Adrenal gland (tissue), 9 donors: ENCODE measurements at regions not wholly inside any gene's neighbourhood (a gene's known extent, or its start where the extent isn't known, plus 50 kb on each side); places are given as distances from the start of the nearest gene placed in this dataset.

Source experiments
- DNase-seq, 7 donors: peaks; one replicate each; pipeline ENCODE4 v3.0.0-alpha.2; 2019 to 2020
- H3K27ac ChIP-seq, 5 donors: fragments of 200-600 bp; sonication (generic) in 4 of 5; 1 replicate in 3 of 5; 2 replicates in 2 of 5; pipeline versions ENCODE4 v1.5.1 to v1.8.0; 2016 to 2020; ENCODE audit warnings: mild to moderate bottlenecking in 1 of 5
- H3K27me3 ChIP-seq: fragments of 200-600 bp; 2 replicates; pipeline ENCODE4 v1.8.0; 2021
- H3K36me3 ChIP-seq, 2 donors: fragments of 200-600 bp; replicated peaks in 1 of 2; 1 replicate in 1 of 2; 2 replicates in 1 of 2; pipeline versions ENCODE4 v1.5.1 to v1.8.0; 2018 to 2022
- H3K4me1 ChIP-seq, 2 donors: fragments of 200-600 bp; replicated peaks in 1 of 2; 1 replicate in 1 of 2; 2 replicates in 1 of 2; pipeline versions ENCODE4 v1.5.1 to v1.8.0; 2018 to 2021
- H3K4me3 ChIP-seq, 4 donors: fragments of 200-600 bp; sonication (generic) in 3 of 4; one replicate each; pipeline ENCODE4 v1.5.1; 2016 to 2018
- H3K9me3 ChIP-seq, 3 donors: fragments of 200-600 bp; sonication (generic) in 1 of 3; replicated peaks in 1 of 3; 1 replicate in 2 of 3; 2 replicates in 1 of 3; pipeline versions ENCODE4 v1.5.1 to v1.8.0; 2016 to 2021
- CTCF ChIP-seq, 6 experiments: fragments of 450-650 bp in 4 of 6; fragments of 200-600 bp in 2 of 6; sonication (generic) in 1 of 6; IDR thresholded peaks; 1 replicate in 5 of 6; 2 replicates in 1 of 6; pipeline versions ENCODE4 v1.5.1 to v1.8.0; 2016 to 2021; ENCODE audit warnings: antibody characterized with exemption in 6 of 6, mild to moderate bottlenecking in 2 of 6, moderate library complexity in 1 of 6
- POLR2A ChIP-seq, 2 donors: fragments of 450-650 bp; IDR thresholded peaks; one replicate each; pipeline ENCODE4 v1.6.1; 2017; ENCODE audit warnings: antibody characterized with exemption in 2 of 2, mild to moderate bottlenecking in 2 of 2, moderate library complexity in 1 of 2
- WGBS, 4 donors: extraction: QIAGEN DNeasy Blood & Tissue Kit in 2 of 4; methylation state at CpG; one replicate each; pipeline versions ENCODE4 v1.1.5 to v1.1.7; 2013 to 2017; 5-methylcytosine and 5-hydroxymethylcytosine counted together
- intact Hi-C, 2 donors: fragments of 100-400 bp; cut with DNase I; formaldehyde crosslinking; loops; one replicate each; pipeline versions ENCODE4 v1.14.1 to v1.15.0; 2022 to 2023
- donor health status: healthy with polysubstance abuse.
- donor health status: Bipolar disorder and iron deficiency.
- donor health status: DM: yes; HTN: yes; CAD: no.
- donor health status: DM: no; HTN: no; CAD: no.
- donor health status: DM: no; HTN: no; CAD: no.

GRCh38 chr2:78864205-78864604, 161.3 kb upstream of the REG3G start:
- Histone ChIP-seq H3K36me3 (no peaks in the 10 kb centered on the region), H3K4me3 (no peak overlapping the region), H3K27ac (no peak overlapping the region), H3K9me3 (no peaks in the 10 kb centered on the region), H3K4me1 (no peaks in the 10 kb centered on the region), H3K27me3 (no peaks in the 10 kb centered on the region)
- TF ChIP-seq POLR2A (IDR thresholded peaks at IDR 0.05) (no peak), CTCF (IDR thresholded peaks at IDR 0.05) (no peak)
- intact Hi-C loops: loop anchor here in 1 of 2 donors (10.0 kb wide), 1 partner anchor 189 kb away; no protein-coding TSS in a partner anchor
- no peak for DNase-seq
- 87 to 98% (median 92%) methylated on average over 3 of the region's 3 CpGs for WGBS, 4 donors

GRCh38 chr2:78865667-78866066, 159.8 kb upstream of the REG3G start:
- intact Hi-C loops: loop anchor here in 1 of 2 donors (10.0 kb wide), 1 partner anchor 191 kb away; no protein-coding TSS in a partner anchor
- H3K27ac ChIP-seq: no peak overlapping the region
- no peak overlapping the region for H3K4me3 ChIP-seq
- 82 to 88% (median 84%) methylated on average over 10 of the region's 10 CpGs for WGBS, 4 donors
- no peaks in the 10 kb centered on the region for H3K27me3 ChIP-seq
- H3K4me1 ChIP-seq: no peaks in the 10 kb centered on the region
- no peak for DNase-seq
- no peaks in the 10 kb centered on the region for H3K9me3 ChIP-seq
- TF ChIP-seq CTCF (IDR thresholded peaks at IDR 0.05) (no peak), POLR2A (IDR thresholded peaks at IDR 0.05) (no peak)
- H3K36me3 ChIP-seq: no peaks in the 10 kb centered on the region

- no peaks in the 10 kb centered on the region for H3K9me3 ChIP-seq
- TF ChIP-seq CTCF (IDR thresholded peaks at IDR 0.05): no peak
- no peak for TF ChIP-seq POLR2A (IDR thresholded peaks at IDR 0.05)
- no peaks in the 10 kb centered on the region for H3K36me3 ChIP-seq
- H3K27me3 ChIP-seq: no peaks in the 10 kb centered on the region
- WGBS, 4 donors: 44 to 77% (median 52%) methylated on average over 1 of the region's 1 CpG
- intact Hi-C loops: no loop called here
- no peak overlapping the region for H3K27ac ChIP-seq
- H3K4me1 ChIP-seq: no peaks in the 10 kb centered on the region
- no peak overlapping the region for H3K4me3 ChIP-seq
- DNase-seq: no peak
These were observed 155.0 kb upstream of the REG3G start for GRCh38 chr2:78870343-78870967.

GRCh38 chr2:78873526-78873925, 152.0 kb upstream of the REG3G start:
- H3K27ac ChIP-seq: no peak overlapping the region
- H3K27me3 ChIP-seq: no peaks in the 10 kb centered on the region
- H3K4me1 ChIP-seq: no peaks in the 10 kb centered on the region
- no peaks in the 10 kb centered on the region for H3K9me3 ChIP-seq
- 31 to 50% (median 36%) methylated on average over 1 of the region's 1 CpG for WGBS, 4 donors
- no peak overlapping the region for H3K4me3 ChIP-seq
- intact Hi-C loops: no loop called here
- no peak for DNase-seq
- H3K36me3 ChIP-seq: no peaks in the 10 kb centered on the region
- no peak for TF ChIP-seq CTCF (IDR thresholded peaks at IDR 0.05)
- no peak for TF ChIP-seq POLR2A (IDR thresholded peaks at IDR 0.05)
